ENCODE measurements at regions not wholly inside any gene's neighbourhood (a gene's known extent, or its start where the extent isn't known, plus 50 kb on each side); places are given as distances from the start of the nearest gene placed in this dataset.

- TF ChIP-seq ZNF687 (CRISPR knock-in tag; IDR thresholded peaks at IDR 0.05) (no peak), LCORL (IDR thresholded peaks at IDR 0.05) (no peak), LCORL (CRISPR knock-in tag; IDR thresholded peaks at IDR 0.05) (no peak), RORA (CRISPR knock-in tag; IDR thresholded peaks at IDR 0.05) (no peak), SMAD3 (CRISPR knock-in tag; IDR thresholded peaks at IDR 0.05) (peak; percentile 55; the same call in 1 of the 2 replicates), HDAC2 (CRISPR knock-in tag; IDR thresholded peaks at IDR 0.05) (peak; percentile 29; the same call in 1 of the 2 replicates), FUBP1 (CRISPR knock-in tag; IDR thresholded peaks at IDR 0.05; ENCODE audit: borderline replicate concordance) (no peak), ZNF205 (CRISPR knock-in tag; IDR thresholded peaks at IDR 0.05) (0 out of 2 replicates have a peak, but pooled peaks have one; percentile 22), SNAPC5 (CRISPR knock-in tag; IDR thresholded peaks at IDR 0.05; ENCODE audit: borderline replicate concordance) (no peak), FOXJ3 (CRISPR knock-in tag; IDR thresholded peaks at IDR 0.05; ENCODE audit: borderline replicate concordance) (peak; percentile 58; the same call in 1 of the 2 replicates), SOX5 (CRISPR knock-in tag; IDR thresholded peaks at IDR 0.05; ENCODE audit: borderline replicate concordance) (peak; percentile 66; the same call in 1 of the 2 replicates), PLRG1 (conservative IDR thresholded peaks at IDR 0.05) (no peak), ZNF337 (CRISPR knock-in tag; IDR thresholded peaks at IDR 0.05; ENCODE audit: borderline replicate concordance, low read depth) (no peak), JUN (CRISPR knock-in tag; IDR thresholded peaks at IDR 0.05) (no peak), ZNF543 (CRISPR knock-in tag; IDR thresholded peaks at IDR 0.05) (no peak), KLF11 (CRISPR knock-in tag; IDR thresholded peaks at IDR 0.05) (no peak), KAT8 (CRISPR knock-in tag; IDR thresholded peaks at IDR 0.05) (no peak), TBX2 (CRISPR knock-in tag; IDR thresholded peaks at IDR 0.05; ENCODE audit: borderline replicate concordance) (no peak), ZFY (CRISPR knock-in tag; IDR thresholded peaks at IDR 0.05) (no peak), ZNF207 (IDR thresholded peaks at IDR 0.05; ENCODE audit: borderline replicate concordance) (no peak), ADNP (CRISPR knock-in tag; IDR thresholded peaks at IDR 0.05) (no peak), ZSCAN9 (CRISPR knock-in tag; IDR thresholded peaks at IDR 0.05; ENCODE audit: borderline replicate concordance) (no peak), TRIM22 (IDR thresholded peaks at IDR 0.05) (no peak), RBFOX2 (IDR thresholded peaks at IDR 0.05; ENCODE audit: low read depth, low read length) (no peak), ZSCAN29 (CRISPR knock-in tag; conservative IDR thresholded peaks at IDR 0.05) (no peak), BRCA1 (CRISPR knock-in tag; IDR thresholded peaks at IDR 0.05) (no peak), ZNF790 (CRISPR knock-in tag; IDR thresholded peaks at IDR 0.05; ENCODE audit: borderline replicate concordance) (no peak)
Measured at GRCh38 chr9:108443019-108443633, 412.7 kb downstream of the ACTL7B start (continued).

Data from HepG2 (cell line).